HG02610 (cell line): ENCODE measurements at regions not wholly inside any gene's neighbourhood (a gene's known extent, or its start where the extent isn't known, plus 50 kb on each side); places are given as distances from the start of the nearest gene placed in this dataset.

Experiments used
- ATAC-seq: cut with Tn5 transposase; IDR thresholded peaks from one replicate; pipeline ENCODE4 v1.9.1; 2021; ENCODE audit warnings: mild to moderate bottlenecking, moderate library complexity; ENCODE audit not compliant: unreplicated experiment

DNA sequence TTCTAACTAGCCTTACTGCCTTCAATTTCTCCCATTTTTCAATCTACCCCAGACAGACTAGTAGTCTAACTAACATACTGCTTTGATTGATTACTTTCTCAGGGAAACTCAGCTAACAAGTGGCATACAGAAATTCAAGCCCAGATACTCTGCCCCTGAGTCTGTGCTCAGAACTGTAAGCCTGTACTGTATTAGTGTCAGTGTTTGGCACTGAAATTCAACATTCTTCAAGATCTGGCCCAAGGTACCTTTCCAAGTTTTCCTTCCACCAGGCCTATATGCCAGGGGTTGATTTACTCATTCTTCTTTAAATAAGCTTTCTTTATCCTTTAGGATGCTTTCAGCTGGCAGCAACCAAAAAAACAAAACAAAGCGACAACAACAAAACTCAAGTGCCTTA lies 433.2 kb upstream of the MARCKS start:
- no peak for ATAC-seq

DNA sequence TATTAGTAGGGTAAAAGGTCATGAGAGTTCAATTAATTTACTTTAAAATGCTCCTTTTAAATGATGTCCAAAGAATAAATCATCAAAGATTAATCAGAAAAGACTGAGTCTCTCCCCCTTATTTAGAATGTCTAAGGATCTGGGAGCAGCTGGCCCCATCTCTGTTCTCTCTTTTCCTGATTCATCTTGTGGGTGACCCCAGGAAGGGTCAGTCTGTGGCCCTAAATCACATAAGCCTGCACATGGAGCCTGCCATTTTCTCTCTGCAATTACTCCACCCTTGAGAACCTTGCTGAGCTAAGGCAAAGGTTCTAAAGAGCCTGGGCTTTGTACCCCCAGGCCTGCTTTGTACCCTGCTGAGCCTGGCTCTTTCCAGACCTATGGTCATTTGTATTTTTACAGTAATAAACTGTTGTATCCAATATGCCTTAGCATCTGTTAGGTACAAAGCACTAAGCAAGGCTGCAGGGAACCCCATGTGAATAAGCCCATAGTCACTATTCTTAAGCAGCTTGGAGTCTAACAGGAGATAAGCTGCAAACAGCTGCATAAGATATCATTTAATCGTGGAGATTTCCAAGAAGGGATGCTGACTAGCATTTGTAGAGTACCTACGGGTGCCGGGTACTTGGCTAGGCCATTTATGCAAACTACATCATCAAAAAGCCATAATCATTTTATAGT lies 431.0 kb upstream of the MARCKS start:
- ATAC-seq: no peak

GRCh38 chr6:113427617-113428016 lies 429.5 kb upstream of the MARCKS start:
- no peak for ATAC-seq

DNA sequence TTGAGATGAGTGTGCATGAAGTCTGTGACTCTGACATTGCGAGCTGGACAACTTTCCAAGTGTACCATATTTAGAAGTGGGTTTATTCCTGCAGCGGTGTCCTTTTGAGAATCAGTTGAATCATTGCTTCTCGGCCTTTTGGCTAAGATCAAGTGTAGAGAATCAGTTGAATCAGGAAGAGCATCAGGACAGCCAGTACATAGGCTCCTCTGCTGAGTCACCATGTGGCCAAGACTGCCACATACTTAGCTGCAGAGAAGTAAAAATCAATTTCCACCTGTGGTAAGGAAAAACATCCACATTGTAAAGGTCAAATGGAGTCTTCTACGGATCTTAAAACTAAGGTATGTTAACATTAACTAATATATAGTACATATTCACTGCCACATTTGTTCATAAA lies 428.4 kb upstream of the MARCKS start:
- no peak for ATAC-seq

- ATAC-seq: no peak
Observed at GRCh38 chr6:113432521-113433334, 424.4 kb upstream of the MARCKS start.

DNA sequence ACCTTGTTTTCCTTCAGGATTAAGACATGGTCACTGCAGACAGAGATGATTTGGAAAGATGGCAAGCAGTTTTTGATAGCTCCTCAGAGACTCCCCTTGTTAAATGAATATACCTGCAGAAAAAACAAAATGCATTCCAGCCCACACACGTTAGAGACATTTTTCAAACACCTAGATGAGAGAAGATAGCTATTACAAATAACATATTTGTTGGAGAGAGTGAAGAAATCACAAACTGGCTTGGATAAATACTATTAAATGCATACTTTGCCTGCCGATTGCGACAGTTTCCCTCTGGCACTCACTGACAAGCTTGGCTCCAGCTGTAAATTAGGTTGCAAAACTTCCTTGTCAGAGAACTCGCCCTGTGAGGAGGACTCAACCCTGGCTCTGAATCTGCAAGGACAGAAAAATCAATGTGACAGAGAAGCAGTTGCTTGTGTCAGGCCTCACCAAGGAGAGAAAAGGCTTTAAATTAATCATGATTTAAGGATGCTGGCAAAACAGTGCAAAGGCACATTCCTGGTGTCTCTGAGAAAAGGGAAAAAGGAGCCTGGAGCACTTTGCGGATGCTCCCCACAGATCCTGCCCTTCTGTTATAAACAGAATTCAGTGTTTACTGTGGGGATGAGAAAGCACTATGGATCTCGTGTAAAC lies 423.7 kb upstream of the MARCKS start:
- no peak for ATAC-seq

GRCh38 chr6:113434641-113435040 lies 422.5 kb upstream of the MARCKS start:
- no peak for ATAC-seq

GRCh38 chr6:113437566-113437965 lies 419.6 kb upstream of the MARCKS start:
- ATAC-seq: no peak

DNA sequence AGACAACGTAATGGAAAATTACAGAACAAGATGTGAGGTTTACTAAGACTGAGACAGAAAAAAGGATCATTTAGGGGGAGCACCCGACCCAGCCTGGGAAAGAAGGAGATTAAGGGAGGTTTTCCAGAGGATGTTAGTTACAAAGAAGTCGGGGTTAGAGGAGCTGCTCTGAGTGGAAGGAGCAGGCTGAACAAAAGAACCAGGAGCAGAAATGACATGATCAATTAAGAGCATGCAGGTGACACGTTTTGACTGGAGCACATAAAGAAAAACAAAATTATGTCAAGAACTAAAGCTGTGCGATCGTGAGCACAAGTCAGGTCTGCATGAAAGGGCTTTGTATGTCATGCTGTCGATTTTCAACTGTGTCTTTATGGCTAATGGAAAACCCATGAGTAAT lies 417.3 kb upstream of the MARCKS start:
- ATAC-seq: no peak

DNA sequence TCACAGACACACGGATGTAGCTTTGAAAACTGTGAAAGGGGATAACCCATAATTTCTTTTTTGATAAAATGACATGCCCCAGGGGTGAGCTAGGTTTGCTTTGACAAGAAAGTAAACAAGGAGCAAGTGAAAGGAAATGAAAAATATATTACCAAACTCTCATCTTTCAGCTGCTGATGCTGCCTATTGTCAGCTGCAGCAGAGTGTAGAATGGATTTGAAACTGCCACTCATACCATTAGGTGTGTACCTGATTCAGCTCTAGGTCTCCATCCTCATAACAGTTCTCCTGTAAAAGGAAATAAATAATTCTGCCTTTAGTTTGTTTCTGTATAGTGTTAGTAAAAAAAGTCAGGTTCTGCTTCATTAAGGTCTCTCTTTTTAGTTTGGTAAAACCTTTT lies 415.1 kb upstream of the MARCKS start:
- ATAC-seq: no peak

- ATAC-seq: no peak
Observed at GRCh38 chr6:113445201-113445600, 411.9 kb upstream of the MARCKS start.

DNA sequence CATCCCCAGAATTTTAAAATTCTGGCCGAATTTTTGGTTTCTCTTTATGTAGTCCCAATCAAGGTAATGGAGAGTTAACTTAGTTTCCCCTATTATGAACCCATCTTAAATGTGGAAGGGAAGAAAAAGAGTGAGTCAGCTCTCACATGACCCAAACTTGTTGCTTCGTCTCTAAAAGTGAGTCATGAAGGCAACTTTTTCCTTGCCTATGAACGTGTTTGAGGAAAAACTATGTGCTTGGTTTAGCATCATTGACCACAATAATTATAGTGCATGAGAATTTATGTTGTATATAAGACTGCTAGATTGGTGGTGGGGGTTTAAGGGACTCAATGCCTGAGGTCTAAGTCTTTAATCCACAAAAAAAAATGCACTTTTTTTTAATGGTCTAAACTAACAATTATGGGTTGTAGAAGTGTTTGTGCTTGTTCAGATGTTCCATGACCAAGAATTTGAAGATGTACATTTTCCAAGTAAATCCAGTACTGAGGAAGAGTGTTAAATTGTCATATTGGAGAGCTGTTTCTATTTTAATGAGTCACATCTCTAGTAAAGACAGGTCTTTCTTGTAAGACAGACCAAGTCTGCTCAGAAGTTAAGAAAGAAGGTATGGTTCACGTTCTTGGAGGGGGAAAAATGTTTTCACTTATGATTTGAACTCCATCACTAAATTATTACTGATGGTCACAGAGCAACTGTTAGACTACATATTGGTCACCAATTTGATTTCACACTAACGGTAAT lies 409.9 kb upstream of the MARCKS start:
- ATAC-seq: no peak

DNA sequence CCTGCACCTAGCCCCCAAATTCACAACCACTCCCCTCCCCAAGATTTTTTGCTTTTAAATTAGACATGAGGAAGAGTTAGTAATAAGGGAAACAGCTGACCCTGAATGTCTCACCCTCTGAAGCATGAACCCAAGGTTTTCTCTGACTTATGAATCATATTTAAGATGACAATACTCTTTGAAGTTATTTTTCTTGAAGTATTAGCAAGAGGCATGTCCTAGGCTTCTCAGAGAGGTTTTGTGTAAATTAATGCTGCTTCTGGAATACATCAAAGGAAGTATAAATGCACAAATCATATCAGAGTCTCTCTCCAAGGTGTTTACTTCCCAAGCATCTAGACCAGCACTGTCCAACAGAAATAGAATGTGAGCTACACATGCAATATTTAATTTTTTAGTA lies 408.1 kb upstream of the MARCKS start:
- no peak for ATAC-seq

GRCh38 chr6:113450061-113450465 lies 407.1 kb upstream of the MARCKS start:
- no peak for ATAC-seq

GRCh38 chr6:113451049-113451448 lies 406.1 kb upstream of the MARCKS start:
- no peak for ATAC-seq

DNA sequence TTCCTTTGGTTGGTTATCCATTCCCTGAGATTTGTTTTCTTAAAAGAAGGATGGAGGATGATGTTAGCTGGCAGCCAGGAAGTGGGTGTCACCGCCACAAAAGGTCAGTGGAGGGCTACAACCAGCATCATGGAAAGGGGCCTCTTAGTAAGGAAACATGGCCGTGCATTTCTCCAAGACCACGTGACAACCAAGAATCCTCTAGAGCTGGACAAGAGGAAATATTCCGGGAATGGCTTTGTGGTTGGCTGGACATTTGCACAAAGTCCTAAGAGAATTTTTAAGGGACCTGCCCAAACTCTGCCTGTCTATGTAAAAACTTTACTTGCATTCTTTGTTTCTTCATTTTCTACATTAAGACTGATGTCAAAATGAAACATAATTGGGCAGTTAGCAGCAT lies 399.9 kb upstream of the MARCKS start:
- no peak for ATAC-seq

DNA sequence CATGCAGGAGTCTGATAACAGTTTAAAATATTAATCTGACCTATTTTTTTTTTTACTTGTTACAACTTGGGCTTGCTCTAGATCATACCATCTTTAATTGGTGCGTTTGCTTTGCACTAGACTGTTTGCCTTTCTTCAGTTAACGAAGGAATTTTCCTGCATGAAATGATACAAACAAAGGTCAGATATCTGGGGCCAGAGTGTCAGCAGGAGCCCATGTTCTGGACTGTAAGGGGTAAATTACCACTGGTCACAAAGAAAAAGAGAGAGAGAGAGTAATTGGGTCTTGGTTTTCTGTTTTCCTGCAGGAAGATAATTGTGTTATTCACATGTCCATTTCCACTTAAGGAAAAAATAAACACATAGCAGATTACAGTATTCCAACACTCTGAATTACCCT lies 399.4 kb upstream of the MARCKS start:
- ATAC-seq: no peak

DNA sequence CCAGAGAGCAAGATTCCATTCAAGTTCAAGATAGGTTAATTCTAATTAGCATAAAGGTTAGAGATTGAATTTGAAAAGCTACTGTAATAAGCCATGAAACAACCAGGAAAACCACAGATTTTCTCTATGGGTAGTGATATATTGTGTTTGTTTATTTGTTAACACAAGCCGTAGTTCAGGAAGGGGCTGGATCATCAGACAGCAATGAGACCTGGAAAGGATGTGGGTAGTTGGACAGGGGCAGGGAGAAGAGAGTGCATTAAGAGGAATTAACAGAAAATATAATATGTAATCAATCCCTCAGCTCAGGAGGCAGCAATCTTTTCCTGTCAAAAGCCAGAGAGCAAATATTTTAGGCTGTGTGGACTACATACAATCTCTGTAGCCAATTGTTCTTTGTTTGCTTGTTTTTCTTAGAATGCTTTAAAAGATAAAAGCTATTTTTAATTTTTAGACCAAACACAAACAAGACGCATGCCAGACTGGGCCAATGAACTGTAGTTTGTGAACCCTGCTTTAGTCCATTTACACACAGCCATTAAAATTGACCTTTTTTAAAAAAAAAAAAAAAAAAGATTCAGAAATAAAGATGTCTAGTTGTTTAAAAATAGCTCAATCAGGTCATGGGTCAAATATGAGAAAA lies 398.7 kb upstream of the MARCKS start:
- ATAC-seq: no peak

- ATAC-seq: no peak
Observed at GRCh38 chr6:113461153-113461932, 395.8 kb upstream of the MARCKS start.

GRCh38 chr6:113464536-113464935 lies 392.6 kb upstream of the MARCKS start:
- ATAC-seq: no peak
